ENCODE measurements at regions not wholly inside any gene's neighbourhood (a gene's known extent, or its start where the extent isn't known, plus 50 kb on each side); places are given as distances from the start of the nearest gene placed in this dataset.

DNA sequence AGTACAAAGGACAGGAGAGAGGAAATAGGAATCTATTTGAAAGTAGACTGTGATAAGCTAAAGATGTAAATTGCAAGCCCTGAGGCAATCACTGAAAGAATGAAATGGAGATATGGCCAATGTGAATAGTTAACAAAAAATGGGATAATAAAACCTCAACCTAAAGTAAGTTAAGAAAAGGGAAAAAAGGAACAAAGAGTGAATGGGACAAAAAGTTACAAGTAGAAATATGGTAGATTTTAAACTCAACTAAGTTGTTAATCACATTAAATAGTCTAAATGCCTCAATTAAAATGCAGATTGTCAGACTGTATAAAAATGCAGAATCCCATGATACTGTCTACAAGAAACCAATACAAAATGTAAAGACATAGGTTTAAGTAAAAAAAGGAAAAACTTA is 165.2 kb upstream of the RBMS1 start:
- no peak for TF ChIP-seq EZH2phosphoT487 (IDR thresholded peaks at IDR 0.05; ENCODE audit: borderline replicate concordance)
- TF ChIP-seq, protein P1, sequence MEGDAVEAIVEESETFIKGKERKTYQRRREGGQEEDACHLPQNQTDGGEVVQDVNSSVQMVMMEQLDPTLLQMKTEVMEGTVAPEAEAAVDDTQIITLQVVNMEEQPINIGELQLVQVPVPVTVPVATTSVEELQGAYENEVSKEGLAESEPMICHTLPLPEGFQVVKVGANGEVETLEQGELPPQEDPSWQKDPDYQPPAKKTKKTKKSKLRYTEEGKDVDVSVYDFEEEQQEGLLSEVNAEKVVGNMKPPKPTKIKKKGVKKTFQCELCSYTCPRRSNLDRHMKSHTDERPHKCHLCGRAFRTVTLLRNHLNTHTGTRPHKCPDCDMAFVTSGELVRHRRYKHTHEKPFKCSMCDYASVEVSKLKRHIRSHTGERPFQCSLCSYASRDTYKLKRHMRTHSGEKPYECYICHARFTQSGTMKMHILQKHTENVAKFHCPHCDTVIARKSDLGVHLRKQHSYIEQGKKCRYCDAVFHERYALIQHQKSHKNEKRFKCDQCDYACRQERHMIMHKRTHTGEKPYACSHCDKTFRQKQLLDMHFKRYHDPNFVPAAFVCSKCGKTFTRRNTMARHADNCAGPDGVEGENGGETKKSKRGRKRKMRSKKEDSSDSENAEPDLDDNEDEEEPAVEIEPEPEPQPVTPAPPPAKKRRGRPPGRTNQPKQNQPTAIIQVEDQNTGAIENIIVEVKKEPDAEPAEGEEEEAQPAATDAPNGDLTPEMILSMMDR (conservative IDR thresholded peaks at IDR 0.05; ENCODE audit: low read length), result no peak
- peak overlapping the region; percentile 35; the same call in 1 of the 2 replicates for H2AFZ ChIP-seq (ENCODE audit: low read length)
- no peaks in the 10 kb centered on the region for H3K9me3 ChIP-seq (ENCODE audit: insufficient read depth, low read depth, low read length)
- no peak overlapping the region for H3K9ac ChIP-seq (ENCODE audit: low read depth, low read length, poor library complexity, severe bottlenecking)
- H3K27me3 ChIP-seq (ENCODE audit: insufficient read depth, low read length, poor library complexity, severe bottlenecking), result no peaks in the 10 kb centered on the region
- no peaks in the 10 kb centered on the region for H3K9me2 ChIP-seq (replicated peaks; ENCODE audit: low read depth, low read length)
- H3K4me1 ChIP-seq (ENCODE audit: insufficient read depth, low read length, poor library complexity, severe bottlenecking), result peaks cover 1% of the 10 kb centered on the region
- no peaks in the 10 kb centered on the region for H3F3A ChIP-seq (ENCODE audit: low read depth)
- H3K4me2 ChIP-seq (ENCODE audit: low read depth, low read length, poor library complexity, severe bottlenecking), result no peak overlapping the region
- no peak overlapping the region for H3K4me3 ChIP-seq (ENCODE audit: low read length, poor library complexity, severe bottlenecking)
- no peaks in the 10 kb centered on the region for H3K79me2 ChIP-seq (ENCODE audit: insufficient read depth, low read length)
- H4K20me1 ChIP-seq (ENCODE audit: insufficient read depth, low read length, poor library complexity, severe bottlenecking), result no peaks in the 10 kb centered on the region
- no peaks in the 10 kb centered on the region for H3K36me3 ChIP-seq (ENCODE audit: insufficient read depth, low read length)

DNA sequence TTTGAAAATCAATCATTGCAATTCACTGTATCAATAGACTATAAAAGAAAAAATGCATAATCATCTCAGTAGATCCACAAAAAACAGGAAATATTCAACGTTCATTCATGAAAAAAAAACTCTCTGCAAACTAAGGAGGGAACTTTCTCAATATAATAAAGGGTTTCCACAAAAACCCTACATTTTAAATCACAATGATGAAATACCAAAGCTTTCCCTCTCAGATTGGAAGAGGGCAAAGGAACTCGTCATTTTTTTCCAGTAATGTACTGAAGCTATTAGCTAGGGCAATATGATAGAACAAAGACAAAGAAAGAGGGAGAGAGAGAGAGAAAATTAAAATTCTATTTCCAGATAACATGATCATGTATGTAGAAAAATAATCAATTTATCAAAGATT is 167.1 kb upstream of the RBMS1 start:
- Histone ChIP-seq H3K9me2 (replicated peaks; ENCODE audit: low read depth, low read length) (no peaks in the 10 kb centered on the region), H3K9me3 (ENCODE audit: insufficient read depth, low read depth, low read length) (no peaks in the 10 kb centered on the region), H3K36me3 (ENCODE audit: insufficient read depth, low read length) (no peaks in the 10 kb centered on the region), H4K20me1 (ENCODE audit: insufficient read depth, low read length, poor library complexity, severe bottlenecking) (no peaks in the 10 kb centered on the region), H3K27me3 (ENCODE audit: insufficient read depth, low read length, poor library complexity, severe bottlenecking) (no peaks in the 10 kb centered on the region), H3K4me1 (ENCODE audit: insufficient read depth, low read length, poor library complexity, severe bottlenecking) (peaks cover 9% of the 10 kb centered on the region), H3K4me3 (ENCODE audit: low read length, poor library complexity, severe bottlenecking) (no peak overlapping the region), H2AFZ (ENCODE audit: low read length) (no peak overlapping the region), H3F3A (ENCODE audit: low read depth) (no peaks in the 10 kb centered on the region), H3K9ac (ENCODE audit: low read depth, low read length, poor library complexity, severe bottlenecking) (no peak overlapping the region), H3K79me2 (ENCODE audit: insufficient read depth, low read length) (no peaks in the 10 kb centered on the region), H3K4me2 (ENCODE audit: low read depth, low read length, poor library complexity, severe bottlenecking) (no peak overlapping the region)
- TF ChIP-seq, protein P1 (conservative IDR thresholded peaks at IDR 0.05; ENCODE audit: low read length), result no peak
- no peak for TF ChIP-seq EZH2phosphoT487 (IDR thresholded peaks at IDR 0.05; ENCODE audit: borderline replicate concordance)

DNA sequence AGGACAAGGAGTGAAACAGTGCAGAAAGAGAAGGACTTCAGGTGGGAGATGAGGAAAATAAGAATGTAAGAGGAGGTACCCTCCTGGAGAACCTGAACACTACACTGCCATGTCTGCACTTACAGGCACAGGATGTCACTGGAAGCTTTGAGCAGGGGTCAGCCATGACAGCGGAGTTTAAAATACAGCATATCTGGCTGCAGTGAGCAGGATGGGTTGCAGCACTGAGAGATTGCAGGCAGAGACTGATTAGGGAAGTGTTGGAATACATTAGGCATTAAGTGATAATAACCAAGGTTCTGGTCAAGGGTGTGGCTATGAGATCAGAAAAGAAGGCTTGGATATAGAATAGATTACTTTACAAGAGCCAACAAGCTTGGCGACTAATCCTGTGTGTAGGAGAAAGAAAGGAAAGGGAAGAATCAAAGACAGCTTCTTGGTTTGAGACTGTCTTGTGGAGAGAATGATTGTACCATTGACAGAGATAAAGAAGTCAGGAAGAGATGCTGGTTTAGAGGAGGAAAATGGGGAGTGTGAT is 171.1 kb upstream of the RBMS1 start:
- Histone ChIP-seq H3K4me3 (ENCODE audit: low read length, poor library complexity, severe bottlenecking) (no peak overlapping the region), H3K36me3 (ENCODE audit: insufficient read depth, low read length) (no peaks in the 10 kb centered on the region), H2AFZ (ENCODE audit: low read length) (peak overlapping the region; percentile 54; the same call in 1 of the 2 replicates)

More for the DNA sequence above, 171.1 kb upstream of the RBMS1 start:
- Histone ChIP-seq H3K9me2 (replicated peaks; ENCODE audit: low read depth, low read length) (no peaks in the 10 kb centered on the region), H3K27me3 (ENCODE audit: insufficient read depth, low read length, poor library complexity, severe bottlenecking) (no peaks in the 10 kb centered on the region), H3K4me2 (ENCODE audit: low read depth, low read length, poor library complexity, severe bottlenecking) (no peak overlapping the region), H3K79me2 (ENCODE audit: insufficient read depth, low read length) (no peaks in the 10 kb centered on the region), H3K4me1 (ENCODE audit: insufficient read depth, low read length, poor library complexity, severe bottlenecking) (peaks cover 41% of the 10 kb centered on the region), H3F3A (ENCODE audit: low read depth) (peaks cover 13% of the 10 kb centered on the region; the same call in 1 of the 2 replicates), H4K20me1 (ENCODE audit: insufficient read depth, low read length, poor library complexity, severe bottlenecking) (no peaks in the 10 kb centered on the region), H3K9ac (ENCODE audit: low read depth, low read length, poor library complexity, severe bottlenecking) (no peak overlapping the region), H3K9me3 (ENCODE audit: insufficient read depth, low read depth, low read length) (no peaks in the 10 kb centered on the region)
- TF ChIP-seq EZH2phosphoT487 (IDR thresholded peaks at IDR 0.05; ENCODE audit: borderline replicate concordance), result no peak
- TF ChIP-seq, protein P1 (conservative IDR thresholded peaks at IDR 0.05; ENCODE audit: low read length), result no peak

All from Loucy (cell line).